PC-9 (cell line): ENCODE measurements at regions not wholly inside any gene's neighbourhood (a gene's known extent, or its start where the extent isn't known, plus 50 kb on each side); places are given as distances from the start of the nearest gene placed in this dataset.

ENCODE experiments used
- BruUV-seq: library from RNA; stranded (reverse); fragments of 400-500 nt; replicated peaks from 2 replicates; lab custom pipeline; 2021; lab: Mats Ljungman, UMichigan
- CTCF ChIA-PET: fragments of 300-600 bp; sonication (Branson Sonifier 250); formaldehyde crosslinking; loops from one replicate; lab custom pipeline; 2022; ENCODE audit warnings: antibody characterized with exemption; lab: Charles Lee
- POLR2A ChIA-PET: fragments of 300-600 bp; sonication (Branson Sonifier 250); formaldehyde crosslinking; loops from one replicate; lab custom pipeline; 2022; ENCODE audit warnings: antibody characterized with exemption; ENCODE audit not compliant: unreplicated experiment; lab: Charles Lee
- DNase-seq, 2 experiments: peaks; one replicate each; pipeline versions ENCODE4 v3.0.0 to v3.0.0-alpha.2; 2015 to 2022; ENCODE audit warnings: mixed read lengths in 1 of 2
- H2AFZ ChIP-seq: fragments of 200-600 bp; sonication (generic); 2 replicates; pipeline ENCODE4 v1.8.1; 2017; ENCODE audit warnings: antibody characterized with exemption
- H3F3A ChIP-seq: fragments of 200-600 bp; sonication (generic); 2 replicates; pipeline ENCODE4 v1.8.1; 2017; ENCODE audit warnings: antibody characterized with exemption, mild to moderate bottlenecking, low read depth; ENCODE audit not compliant: insufficient read depth
- H3K27ac ChIP-seq: fragments of 200-600 bp; sonication (generic); 2 replicates; pipeline ENCODE4 v1.6.1; 2016; ENCODE audit warnings: mixed run types
- H3K27me3 ChIP-seq: fragments of 200-600 bp; sonication (generic); 2 replicates; pipeline ENCODE4 v1.6.1; 2016; ENCODE audit warnings: low read depth, mixed run types; ENCODE audit not compliant: insufficient read depth
- H3K36me3 ChIP-seq: fragments of 200-600 bp; sonication (generic); 2 replicates; pipeline ENCODE4 v1.6.1; 2016; ENCODE audit warnings: low read depth, mixed run types
- H3K4me1 ChIP-seq: fragments of 200-600 bp; sonication (generic); replicated peaks from 2 replicates; pipeline ENCODE4 v1.6.1; 2016; ENCODE audit warnings: mixed run types; ENCODE audit not compliant: insufficient read depth
- H3K4me2 ChIP-seq: fragments of 200-600 bp; sonication (generic); 2 replicates; pipeline ENCODE4 v1.6.1; 2017; ENCODE audit warnings: mixed run types
- H3K4me3 ChIP-seq: fragments of 200-600 bp; sonication (generic); 2 replicates; pipeline ENCODE4 v1.6.1; 2016; ENCODE audit warnings: mixed run types
- H3K79me2 ChIP-seq: fragments of 200-600 bp; sonication (generic); 2 replicates; pipeline ENCODE4 v1.6.1; 2017; ENCODE audit warnings: low read depth, mixed run types
- H3K9me2 ChIP-seq: fragments of 200-600 bp; sonication (generic); 2 replicates; pipeline ENCODE4 v1.8.1; 2017; ENCODE audit warnings: mild to moderate bottlenecking; ENCODE audit not compliant: insufficient read depth
- H3K9me3 ChIP-seq: fragments of 200-600 bp; sonication (generic); 2 replicates; pipeline ENCODE4 v1.8.1; 2016; ENCODE audit warnings: low read depth; ENCODE audit not compliant: insufficient read depth
- H4K20me1 ChIP-seq: fragments of 200-600 bp; sonication (generic); 2 replicates; pipeline ENCODE4 v1.8.1; 2017; ENCODE audit not compliant: insufficient read depth
- EZH2 ChIP-seq: fragments of 200-600 bp; sonication (generic); IDR thresholded peaks from 2 replicates; pipeline ENCODE4 v1.8.0; 2017; ENCODE audit warnings: antibody characterized with exemption, low read depth
- intact Hi-C: fragments of 100-400 bp; cut with micrococcal nuclease; formaldehyde crosslinking; loops from one replicate; pipeline ENCODE4 v1.10.0; 2022; ENCODE audit not compliant: unreplicated experiment
- TF ChIP-seq, protein P1 (sequence below): fragments of 200-600 bp; sonication (generic); conservative IDR thresholded peaks from 2 replicates; pipeline ENCODE4 v1.6.1; 2017; ENCODE audit warnings: mixed run types, antibody characterized with exemption, mild to moderate bottlenecking, moderate library complexity

DNA sequence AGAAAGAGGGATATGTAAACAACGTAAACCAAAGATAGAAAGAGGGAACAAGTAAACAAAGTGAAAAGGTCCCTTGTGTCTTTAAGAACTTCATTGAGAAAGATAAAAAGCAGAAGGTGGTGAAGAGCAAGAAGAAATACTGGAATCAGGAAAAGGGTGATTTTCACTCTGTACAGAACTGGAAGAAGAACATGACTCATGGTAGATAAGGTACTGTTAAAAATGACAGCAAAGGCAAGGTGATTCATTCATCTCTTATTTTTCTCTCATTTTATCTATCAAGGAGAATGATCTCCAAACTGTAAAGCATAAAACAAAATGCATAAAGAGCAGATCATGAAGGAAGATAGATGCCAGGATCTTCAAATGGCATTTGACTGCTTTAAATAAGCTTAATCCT, 724.6 kb upstream of the CELF4 start:
- CTCF ChIA-PET = no interaction called here

DNA sequence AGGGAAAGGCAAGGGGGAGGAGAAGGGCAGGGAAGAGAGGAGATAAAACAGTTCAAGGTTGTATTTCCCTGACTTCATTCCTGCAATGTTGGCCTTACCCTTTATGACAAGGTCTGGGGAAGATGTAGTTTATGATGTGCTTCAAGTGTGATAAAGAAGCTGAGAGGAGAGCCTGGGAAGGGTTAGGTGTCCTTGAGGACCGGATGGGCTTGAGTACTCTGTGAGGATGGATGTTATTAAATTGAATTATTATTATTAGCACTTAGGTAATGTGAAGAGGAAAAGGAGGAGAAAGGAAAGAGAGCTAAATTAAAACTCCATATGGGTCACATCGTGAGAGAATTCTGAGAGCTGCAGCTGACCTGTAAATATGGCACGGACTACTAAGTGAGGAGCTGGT, 719.4 kb upstream of the CELF4 start:
- no peaks in the 10 kb centered on the region for H3K79me2 ChIP-seq
- no peaks in the 10 kb centered on the region for H3F3A ChIP-seq
- H3K4me2 ChIP-seq = no peak overlapping the region
- no peaks in the 10 kb centered on the region for H3K27me3 ChIP-seq
- intact Hi-C loops = no loop called here
- H3K36me3 ChIP-seq = no peaks in the 10 kb centered on the region
- no peak overlapping the region for H3K4me3 ChIP-seq
- POLR2A ChIA-PET = no interaction called here
- no peak overlapping the region for H3K27ac ChIP-seq
- TF ChIP-seq EZH2 = no peak
- TF ChIP-seq, protein P1, sequence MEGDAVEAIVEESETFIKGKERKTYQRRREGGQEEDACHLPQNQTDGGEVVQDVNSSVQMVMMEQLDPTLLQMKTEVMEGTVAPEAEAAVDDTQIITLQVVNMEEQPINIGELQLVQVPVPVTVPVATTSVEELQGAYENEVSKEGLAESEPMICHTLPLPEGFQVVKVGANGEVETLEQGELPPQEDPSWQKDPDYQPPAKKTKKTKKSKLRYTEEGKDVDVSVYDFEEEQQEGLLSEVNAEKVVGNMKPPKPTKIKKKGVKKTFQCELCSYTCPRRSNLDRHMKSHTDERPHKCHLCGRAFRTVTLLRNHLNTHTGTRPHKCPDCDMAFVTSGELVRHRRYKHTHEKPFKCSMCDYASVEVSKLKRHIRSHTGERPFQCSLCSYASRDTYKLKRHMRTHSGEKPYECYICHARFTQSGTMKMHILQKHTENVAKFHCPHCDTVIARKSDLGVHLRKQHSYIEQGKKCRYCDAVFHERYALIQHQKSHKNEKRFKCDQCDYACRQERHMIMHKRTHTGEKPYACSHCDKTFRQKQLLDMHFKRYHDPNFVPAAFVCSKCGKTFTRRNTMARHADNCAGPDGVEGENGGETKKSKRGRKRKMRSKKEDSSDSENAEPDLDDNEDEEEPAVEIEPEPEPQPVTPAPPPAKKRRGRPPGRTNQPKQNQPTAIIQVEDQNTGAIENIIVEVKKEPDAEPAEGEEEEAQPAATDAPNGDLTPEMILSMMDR = no peak
- no TSS peak for BruUV-seq
- H3K9me2 ChIP-seq = no peaks in the 10 kb centered on the region
- no peaks in the 10 kb centered on the region for H4K20me1 ChIP-seq
- CTCF ChIA-PET = no interaction called here
- H3K4me1 ChIP-seq = no peaks in the 10 kb centered on the region
- no peak overlapping the region for H2AFZ ChIP-seq
- DNase-seq = no peak
- H3K9me3 ChIP-seq = no peaks in the 10 kb centered on the region

More for the DNA sequence above, 724.6 kb upstream of the CELF4 start:
- Histone ChIP-seq H3K9me3 (no peaks in the 10 kb centered on the region), H3K9me2 (no peaks in the 10 kb centered on the region), H3K4me2 (no peak overlapping the region), H3K79me2 (no peaks in the 10 kb centered on the region), H4K20me1 (no peaks in the 10 kb centered on the region), H3K4me3 (no peak overlapping the region), H3K27ac (no peak overlapping the region), H3F3A (no peaks in the 10 kb centered on the region), H3K4me1 (no peaks in the 10 kb centered on the region), H3K27me3 (no peaks in the 10 kb centered on the region), H2AFZ (no peak overlapping the region), H3K36me3 (no peaks in the 10 kb centered on the region)
- TF ChIP-seq, protein P1 = no peak
- no peak for TF ChIP-seq EZH2
- POLR2A ChIA-PET = no interaction called here
- BruUV-seq = no TSS peak
- no peak for DNase-seq
- intact Hi-C loops = no loop called here

DNA sequence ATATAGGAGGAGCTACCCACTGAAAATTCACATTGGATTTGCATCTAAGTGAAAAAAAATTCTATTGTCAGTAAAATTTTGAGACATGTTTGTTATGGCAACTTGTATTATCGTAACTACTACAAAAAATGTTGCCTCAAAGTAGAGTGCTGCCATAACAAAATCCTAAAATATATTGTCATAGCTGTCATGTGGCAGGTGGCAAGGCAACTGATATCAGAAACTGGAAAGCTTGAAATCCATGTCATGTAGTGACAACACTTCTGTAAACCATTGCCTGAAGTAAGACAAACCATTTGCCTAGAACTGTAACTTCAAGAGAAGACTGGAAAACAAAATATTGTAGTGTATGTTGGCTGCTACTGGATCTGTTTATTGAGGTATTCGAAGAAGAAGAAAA, 697.5 kb upstream of the CELF4 start:
- Histone ChIP-seq H2AFZ (no peak overlapping the region), H3K4me2 (no peak overlapping the region), H3K9me2 (no peaks in the 10 kb centered on the region), H3K4me3 (no peak overlapping the region), H3F3A (no peaks in the 10 kb centered on the region), H3K9me3 (no peaks in the 10 kb centered on the region), H3K27ac (no peak overlapping the region), H3K36me3 (no peaks in the 10 kb centered on the region), H3K4me1 (no peaks in the 10 kb centered on the region), H4K20me1 (no peaks in the 10 kb centered on the region), H3K27me3 (no peaks in the 10 kb centered on the region), H3K79me2 (no peaks in the 10 kb centered on the region)
- no TSS peak for BruUV-seq
- ChIA-PET CTCF (no interaction called here), POLR2A (no interaction called here)
- intact Hi-C loops = no loop called here
- no peak for DNase-seq
- TF ChIP-seq, protein P1 = no peak
- no peak for TF ChIP-seq EZH2
